ENCODE measurements at regions not wholly inside any gene's neighbourhood (a gene's known extent, or its start where the extent isn't known, plus 50 kb on each side); places are given as distances from the start of the nearest gene placed in this dataset.

DNA sequence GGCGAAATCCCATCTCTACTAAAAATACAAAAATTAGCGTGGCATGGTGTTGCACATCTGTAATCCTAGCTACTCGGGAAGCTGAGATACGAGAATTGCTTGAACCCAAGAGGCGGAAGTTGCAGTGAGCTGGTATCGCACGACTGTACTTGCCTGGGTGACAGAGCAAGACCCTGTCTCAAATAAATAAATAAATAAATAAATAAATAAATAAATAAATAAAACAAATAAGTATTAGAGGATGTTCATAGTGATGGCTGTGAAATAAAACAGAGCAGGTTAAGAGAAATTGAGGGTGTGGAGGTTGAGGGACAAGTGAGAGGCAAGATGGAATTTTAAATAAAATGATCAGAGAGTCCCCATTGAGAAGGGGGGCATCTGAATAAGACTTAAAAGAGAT is 124.7 kb upstream of the DST start:
- no peak for DNase-seq (ENCODE audit: low spot score)

DNA sequence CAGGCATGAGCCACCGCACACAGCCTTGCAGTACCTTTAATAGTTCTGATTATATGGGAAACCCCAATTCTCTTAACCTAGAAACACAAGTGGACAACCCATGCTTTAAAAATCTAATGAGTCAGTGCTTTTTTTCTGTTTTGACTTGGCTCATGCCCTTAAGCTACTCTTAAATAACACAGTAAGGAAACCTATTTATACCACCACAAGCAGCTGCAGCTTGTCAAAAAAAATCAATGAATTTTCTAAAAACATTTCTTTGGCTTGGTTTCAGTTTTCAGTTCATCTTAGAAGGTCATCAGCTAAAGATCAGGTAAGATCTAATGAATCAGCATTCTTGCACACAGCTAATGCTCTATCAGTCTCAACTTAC is 124.1 kb upstream of the DST start:
- DNase-seq (ENCODE audit: low spot score), result no peak

DNA sequence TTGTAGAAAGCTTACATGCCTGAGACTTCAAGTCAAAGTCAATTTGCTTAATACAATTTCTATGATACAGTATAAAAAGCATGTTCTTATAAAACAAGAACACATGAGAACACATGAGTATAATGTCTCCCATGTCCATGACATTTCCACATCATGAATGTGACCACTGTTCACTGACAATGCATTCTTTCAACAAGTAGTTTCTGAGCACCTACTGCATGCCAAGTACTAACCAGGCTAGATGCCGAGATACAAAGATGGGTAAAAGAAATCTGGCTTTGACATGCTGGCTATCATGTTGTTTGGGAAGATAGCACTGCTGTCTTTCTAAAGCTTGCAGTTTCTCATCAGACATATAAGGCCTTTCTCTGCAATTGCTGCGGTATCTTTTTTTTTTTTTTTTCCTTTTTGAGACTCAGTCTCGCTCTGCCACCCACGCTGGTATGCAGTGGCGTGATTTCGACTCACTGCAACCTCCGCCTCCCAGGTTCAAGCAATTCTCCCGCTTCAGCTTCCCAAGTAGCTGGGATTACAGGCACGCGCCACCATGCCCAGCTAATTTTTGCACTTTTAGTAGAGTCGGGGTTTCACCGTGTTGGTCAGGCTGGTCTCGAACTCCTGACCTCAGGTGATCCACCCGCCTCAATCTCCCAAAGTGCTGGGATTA is 123.6 kb upstream of the DST start:
- no peak for DNase-seq (ENCODE audit: low spot score)

DNA sequence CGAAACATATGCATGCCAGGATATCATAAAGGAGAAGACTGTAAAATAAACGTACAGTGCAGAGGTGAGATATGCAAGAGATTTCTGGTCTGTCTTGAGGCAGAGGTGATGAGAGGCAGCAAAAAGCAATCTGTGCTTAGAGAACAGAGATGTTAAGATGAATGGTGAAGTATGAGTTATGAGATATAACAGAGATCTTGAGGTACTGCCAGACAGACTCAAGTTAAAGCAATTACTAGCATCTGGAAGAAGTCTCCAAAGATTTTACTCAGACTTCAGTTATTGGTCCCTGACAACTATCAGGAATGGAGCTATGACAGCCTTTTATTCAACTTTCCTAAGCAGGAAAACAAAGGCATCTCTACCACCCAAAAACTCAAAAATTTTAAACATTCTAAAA is 122.8 kb upstream of the DST start:
- DNase-seq (ENCODE audit: low spot score), result no peak

DNA sequence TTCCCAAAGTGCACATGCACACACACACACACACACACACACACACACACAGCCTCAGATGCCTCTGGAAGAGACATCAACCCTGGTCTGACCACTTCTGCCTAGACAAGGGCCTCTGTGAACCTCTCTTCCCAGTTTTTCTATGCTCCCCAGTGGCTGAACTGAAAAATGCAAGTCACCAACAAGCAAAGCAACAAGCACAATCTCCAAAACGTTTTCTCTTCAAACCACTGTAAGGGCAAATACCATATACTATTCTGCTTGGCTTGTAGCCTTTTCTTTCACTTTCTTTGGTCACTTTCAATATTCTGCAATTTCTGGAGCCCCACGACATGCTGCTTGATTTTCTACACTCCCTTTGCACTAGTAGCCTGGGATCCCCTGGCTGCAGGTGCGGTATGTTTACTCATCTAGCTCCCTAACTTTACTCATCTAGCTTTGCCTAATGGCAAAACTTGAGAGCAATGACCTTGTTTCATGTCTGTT is 121.4 kb upstream of the DST start:
- DNase-seq (ENCODE audit: low spot score), result no peak

DNA sequence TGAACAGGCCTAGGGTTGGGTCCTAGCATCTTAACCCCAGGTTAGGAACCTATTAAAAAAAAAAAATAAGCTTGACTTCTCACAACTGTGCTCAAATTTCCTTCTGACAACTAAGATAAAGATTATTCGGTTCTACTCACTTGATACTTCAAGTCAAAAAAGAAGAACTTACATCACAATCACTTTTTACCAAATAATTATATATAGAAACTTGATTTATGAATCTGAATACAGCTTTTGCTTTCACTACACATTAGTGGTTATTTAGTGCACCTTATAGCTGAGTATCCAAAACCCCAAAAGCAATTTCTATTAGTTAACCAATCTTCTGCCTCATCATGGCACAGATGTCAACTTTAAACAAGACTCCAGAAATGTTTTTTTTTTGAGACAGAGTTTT is 119.0 kb upstream of the DST start:
- no peak for DNase-seq (ENCODE audit: low spot score)

DNA sequence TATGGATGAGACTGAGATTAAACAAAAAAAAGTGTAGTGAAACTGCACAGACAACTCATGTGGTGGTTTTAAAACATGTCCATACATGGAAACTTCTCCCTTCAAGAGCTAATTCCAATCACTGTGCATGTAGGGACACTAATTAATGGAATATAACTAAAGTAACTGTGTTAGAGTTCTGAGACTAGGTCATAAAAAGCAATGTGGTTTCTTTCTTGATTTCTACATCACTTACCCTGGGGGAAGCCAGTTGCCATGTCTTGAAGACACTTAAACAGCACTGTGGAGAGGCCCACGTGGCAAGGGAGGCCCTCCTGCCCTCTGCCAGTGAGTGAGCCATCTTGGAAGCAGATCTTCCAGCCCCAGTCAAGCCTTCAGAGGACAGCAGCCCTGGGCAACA is 118.2 kb upstream of the DST start:
- no peak for DNase-seq (ENCODE audit: low spot score)

DNA sequence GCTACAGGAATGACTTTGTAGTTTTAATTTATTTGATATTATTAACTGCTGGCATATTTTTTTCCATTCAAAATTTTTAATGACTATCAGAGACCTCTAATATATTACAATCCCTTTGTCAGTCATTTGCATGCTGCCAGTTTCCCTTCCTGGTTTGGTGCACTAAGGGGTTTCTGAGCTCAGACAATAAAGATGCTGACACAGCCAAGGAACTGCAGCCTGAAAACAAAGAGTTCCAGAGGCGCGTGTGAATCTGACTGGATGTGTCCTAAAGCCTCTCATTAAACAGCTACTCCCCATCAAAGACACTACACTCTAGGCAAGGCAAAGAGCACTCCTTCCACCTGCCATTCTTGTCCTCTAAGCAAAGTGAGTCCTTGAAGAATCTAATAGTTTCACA is 116.8 kb upstream of the DST start:
- no peak for DNase-seq (ENCODE audit: low spot score)

DNA sequence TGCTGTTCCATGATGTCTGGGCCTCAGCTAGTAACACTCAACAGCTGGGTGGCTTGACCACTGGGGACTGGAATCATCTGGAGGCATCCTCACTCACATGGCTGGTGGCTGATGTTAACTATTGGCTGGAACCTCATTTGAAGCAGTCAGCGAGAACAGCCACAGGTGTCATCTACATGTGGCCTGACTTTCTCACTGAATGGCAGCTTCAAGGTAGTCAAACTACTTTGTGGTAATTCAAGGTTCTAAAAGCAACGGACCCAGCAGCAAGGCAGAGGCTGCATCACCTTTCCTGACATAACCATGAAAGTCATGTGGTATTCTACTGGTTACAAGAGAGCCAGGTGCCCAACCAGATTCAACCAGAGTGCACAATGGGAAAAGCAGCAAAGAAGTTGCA is 115.9 kb upstream of the DST start:
- no peak for DNase-seq (ENCODE audit: low spot score)

DNA sequence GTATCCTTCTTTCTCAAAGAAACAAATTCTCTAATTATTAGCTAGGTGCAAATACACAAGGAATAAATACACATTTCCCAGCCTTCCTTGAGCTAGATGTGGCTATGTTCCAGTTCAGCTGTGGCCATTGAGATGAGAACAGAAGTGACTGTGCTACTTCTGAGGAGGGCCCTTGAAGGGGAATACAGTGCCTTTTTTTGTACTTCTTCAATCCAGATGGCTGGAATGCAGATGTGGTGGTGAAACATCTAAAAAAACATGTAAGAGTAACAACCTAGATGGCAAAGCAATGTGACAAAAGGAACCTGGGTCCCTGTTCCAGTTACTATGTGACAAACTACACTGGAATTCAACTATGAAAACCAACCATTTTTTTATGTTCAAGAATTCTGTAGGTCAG is 115.4 kb upstream of the DST start:
- DNase-seq (ENCODE audit: low spot score), result no peak

DNA sequence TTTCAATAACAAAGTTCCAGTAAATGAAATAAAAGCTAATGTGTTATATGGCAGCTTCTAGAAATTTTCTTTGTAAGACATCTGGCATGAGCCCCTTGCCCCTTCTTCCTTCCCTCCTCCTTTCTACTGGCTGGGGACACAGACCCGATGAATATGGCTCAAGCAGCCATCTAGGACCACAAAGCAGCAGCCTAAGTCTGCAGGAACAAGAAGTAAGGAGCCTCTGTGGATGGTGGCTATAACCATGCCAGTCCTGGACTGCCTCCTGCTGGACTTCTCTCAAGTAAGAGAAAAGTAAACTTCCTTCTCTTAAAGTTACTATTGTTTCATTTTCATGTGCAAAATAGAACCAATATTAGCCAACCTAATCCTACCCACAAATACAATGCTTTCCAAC is 114.9 kb upstream of the DST start:
- no peak for DNase-seq (ENCODE audit: low spot score)

DNA sequence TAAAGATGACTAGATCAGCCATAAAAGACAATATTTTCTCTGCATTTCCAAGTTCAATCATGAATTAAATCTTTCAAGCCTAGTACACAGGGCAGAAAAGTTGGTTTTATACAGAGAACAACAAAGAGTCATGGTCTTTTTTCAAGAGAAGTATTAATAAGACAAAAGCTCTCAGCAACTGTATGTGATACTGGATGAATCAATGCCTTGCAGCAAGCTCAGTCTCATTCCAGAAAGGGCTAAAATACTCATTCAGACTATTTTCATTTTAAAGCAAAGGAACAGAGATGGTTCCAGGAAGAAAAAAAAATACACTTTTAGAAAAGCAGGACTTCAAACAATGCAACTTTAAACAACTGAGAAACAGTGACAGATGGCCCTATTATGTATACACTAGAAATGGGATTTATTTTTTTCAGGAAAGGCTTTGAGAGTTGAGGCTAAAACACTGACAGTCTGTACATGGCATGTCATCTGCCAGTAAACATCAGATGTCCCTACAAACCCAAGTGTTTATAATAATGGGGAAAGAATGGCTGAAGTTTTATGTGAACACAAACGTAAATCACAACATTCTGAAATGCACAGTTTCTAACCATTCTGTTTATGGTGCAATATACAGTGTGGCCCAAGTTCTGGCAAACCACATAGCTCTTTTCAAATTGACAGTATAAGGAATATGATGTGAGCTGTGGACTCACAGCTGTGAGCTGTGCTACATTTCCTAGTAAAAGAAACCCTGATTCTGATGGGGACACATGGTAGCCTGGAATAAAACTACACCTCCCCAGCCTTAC is 114.3 kb upstream of the DST start:
- DNase-seq (ENCODE audit: low spot score), result no peak

DNA sequence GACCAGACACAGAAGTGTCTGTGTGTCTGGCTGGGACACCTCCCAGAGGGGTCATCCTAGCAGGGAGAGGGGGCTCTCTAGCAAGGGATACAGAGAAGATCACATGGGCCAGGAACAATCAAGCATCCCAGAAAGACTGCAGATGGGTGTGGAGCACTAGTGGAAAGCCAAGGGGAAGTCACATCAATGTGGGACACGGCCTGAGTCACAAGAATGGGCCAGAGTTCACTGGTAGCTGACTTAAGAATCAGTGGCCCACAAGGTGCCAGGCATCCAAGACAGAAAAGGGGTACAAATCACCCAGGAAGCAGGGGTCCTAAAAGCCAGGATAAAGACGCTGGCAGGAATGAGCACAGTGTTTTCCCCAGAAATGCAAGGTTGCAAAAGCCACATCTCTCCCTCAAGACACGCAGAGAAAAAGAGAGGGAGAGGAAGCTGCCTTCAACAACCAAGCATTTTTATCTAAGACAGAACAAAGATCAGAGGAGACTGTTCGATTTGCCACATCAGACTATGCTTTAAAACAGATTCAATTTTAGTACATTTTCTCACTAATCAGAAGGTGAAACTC is 113.6 kb upstream of the DST start:
- DNase-seq (ENCODE audit: low spot score), result no peak

DNA sequence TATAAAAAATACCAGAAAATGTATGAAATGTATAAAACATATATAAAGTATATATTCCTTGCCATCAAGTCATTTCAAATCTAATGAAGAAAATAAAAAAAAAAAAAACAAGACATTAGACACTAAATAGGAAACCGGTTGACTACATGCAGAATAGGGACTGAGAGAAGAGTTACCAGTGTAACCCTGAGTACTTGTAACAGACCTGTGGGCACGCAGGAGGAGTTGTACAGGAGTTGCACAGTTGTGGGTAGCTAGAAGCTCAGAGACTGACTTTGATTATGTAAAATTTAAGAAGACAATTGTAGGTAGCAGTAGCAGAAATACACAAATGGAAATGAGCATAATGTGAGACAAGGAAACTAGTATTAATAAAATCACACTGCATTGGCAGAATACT is 112.4 kb upstream of the DST start:
- DNase-seq (ENCODE audit: low spot score), result no peak

DNA sequence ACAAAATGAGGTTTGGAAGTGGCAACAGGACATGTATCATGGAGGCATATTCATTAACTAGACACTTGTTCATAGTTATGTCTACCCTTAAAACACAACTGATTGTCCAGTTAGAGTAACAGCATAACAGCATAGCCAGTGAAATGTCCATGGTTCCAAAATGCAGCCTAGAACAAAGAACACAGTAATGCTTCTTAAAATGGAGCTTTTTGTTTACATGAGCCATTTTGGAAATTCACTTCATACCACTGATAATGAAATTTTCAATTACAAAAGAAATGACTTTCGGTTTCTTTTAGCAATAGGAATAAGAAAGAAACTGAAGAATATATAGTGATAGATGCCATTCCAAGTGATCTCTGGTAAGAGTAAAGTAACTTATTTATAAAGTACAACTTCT is 111.1 kb upstream of the DST start:
- DNase-seq (ENCODE audit: low spot score), result no peak

DNA sequence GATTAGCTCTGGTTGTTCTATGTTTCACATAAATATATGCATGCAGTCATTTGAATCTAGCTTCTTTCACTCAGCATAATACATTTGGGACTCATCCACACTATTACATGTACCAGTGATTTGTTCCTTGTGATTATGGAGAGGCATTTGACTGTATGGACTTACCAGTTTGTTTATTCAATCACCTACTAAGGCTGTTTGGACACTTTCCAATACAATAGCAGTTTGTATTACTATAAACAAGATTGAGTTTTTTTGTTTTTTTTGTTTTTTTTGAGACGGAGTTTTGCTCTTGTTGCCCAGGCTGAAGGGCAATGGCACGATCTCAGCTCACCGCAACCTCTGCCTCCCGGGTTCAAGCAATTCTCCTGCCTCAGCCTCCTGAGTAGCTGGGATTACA is 109.8 kb upstream of the DST start:
- no peak for DNase-seq (ENCODE audit: low spot score)

DNA sequence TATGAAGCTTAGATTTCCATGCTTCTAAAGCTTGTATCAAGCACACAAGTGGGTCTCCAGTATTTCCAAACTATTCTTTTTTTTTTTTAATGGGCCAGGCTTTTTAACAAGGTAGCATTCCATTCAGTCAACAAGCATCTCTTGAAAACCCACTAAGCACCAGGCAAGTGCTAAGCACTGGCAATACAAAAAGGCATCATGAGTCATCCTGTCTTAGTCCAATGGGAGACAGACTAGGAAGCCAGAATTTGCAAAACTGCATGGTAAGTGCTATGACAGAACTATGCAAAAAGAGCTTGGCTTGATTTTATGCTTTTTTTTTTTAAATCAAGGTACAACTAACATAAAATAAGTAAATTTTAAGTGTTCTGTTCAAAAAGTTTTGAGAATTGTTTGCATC is 109.3 kb upstream of the DST start:
- DNase-seq (ENCODE audit: low spot score), result no peak

DNA sequence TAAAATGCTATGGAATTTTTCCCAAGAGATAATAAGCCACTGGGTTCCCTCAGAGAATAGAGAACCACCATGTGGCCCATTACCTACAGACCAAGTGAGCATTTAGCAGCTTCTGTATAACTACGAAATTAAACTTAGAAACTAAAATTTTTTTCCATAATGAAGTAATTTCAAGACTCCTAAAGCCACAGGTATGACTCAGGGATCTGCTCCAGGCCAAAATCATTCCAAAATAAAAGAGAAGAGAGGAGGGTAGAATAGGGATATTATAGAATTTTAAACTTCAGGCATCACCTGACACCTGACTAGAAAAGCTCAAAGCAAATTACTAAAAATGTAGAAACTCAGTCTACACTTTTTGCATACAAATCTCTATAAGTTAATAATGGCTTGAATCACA is 108.9 kb upstream of the DST start:
- DNase-seq (ENCODE audit: low spot score), result no peak

DNA sequence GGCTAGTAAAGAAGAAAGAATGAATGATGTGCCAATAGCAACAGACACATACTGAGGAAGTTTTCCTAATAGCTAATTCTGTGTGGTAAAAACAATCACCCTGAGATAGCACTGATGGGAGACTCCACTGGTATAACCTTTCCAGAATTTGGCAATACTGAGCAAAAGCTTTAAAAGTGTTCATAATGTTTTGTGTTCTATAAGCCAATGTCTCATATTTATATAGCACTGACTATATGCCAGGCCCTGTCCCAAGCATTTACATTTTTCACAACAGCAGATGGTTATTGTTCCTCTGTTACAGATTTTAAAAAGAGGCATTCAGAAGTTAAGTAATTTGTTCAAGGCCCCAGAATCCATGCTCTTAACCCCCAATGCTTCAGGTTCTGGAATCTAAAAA is 108.0 kb upstream of the DST start:
- DNase-seq (ENCODE audit: low spot score), result no peak

DNA sequence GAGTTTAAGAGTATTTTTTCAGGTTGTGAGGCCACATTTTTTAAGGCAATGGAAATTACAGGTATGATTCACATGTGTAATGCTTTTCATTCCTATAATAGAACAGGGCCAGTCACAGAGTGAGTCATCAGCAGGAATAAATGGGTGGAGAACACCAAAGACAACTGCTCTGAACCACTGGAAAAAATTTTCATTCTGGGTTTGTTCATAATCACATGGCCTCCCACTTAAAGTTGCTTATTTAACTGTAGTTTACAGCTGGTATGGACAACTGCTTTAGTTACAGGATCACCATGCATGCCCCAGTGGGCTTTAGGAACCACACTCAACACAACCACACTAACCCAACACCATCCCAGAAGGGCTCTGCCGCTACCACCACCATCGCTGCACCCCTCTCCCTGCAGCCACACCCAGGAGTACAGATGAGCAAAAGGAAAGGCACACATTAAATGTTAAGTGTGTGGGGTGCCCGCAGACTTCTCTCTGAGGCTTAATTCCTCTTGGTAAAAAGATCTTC is 107.0 kb upstream of the DST start:
- DNase-seq (ENCODE audit: low spot score), result no peak

DNA sequence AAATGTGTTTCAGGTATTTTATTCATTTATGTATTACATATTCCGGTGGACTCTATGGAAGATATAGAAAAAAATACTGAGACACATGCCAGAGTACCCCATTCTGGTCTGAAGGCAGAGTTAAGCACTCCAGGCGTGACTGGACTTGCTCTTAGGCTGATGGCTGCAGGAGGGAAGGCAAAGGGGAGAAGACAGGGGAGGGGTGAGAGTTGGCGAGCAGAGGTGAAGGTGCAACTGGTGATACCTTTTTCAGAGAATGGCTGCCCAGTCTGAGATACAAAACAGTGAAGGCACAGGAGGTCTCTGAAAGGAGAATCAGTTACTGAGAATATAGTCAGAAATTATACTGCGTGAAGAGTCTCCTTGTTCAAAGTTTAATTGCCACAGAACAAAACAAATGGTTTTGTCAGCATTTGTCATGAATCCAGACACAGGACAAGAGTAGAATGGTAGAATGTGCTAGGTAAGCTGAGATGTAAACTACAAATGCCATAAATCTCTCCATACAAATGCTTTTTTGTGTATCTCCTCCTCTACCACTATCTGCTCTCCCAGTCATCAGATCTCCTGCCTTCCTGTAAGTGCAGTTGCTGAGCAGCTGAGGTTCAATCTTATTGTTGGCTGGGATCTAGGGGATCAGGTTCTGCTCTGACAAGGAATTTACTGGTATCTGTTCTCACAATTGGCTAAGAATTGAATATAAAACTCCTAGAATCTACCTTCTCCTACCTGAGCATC is 104.2 kb upstream of the DST start:
- DNase-seq (ENCODE audit: low spot score), result no peak

DNA sequence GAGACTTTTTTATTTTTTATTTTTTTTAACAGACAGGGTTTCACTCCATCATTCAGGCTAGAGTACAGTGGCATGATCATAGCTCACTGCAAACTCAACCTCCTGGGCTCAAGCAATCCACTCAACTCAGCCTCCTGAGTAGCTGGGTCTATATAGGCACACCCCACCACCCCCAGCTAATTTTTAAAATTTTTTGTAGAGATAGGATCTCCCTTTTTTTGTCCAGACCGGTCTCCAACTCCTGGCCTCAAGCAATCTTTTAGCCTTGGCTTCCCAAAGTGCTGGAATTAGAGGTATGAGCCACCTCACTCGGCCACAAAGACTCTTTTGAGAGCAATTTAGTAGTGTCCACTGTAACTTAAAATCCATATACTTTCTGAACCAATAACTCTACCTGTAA is 103.3 kb upstream of the DST start:
- no peak for DNase-seq (ENCODE audit: low spot score)

DNA sequence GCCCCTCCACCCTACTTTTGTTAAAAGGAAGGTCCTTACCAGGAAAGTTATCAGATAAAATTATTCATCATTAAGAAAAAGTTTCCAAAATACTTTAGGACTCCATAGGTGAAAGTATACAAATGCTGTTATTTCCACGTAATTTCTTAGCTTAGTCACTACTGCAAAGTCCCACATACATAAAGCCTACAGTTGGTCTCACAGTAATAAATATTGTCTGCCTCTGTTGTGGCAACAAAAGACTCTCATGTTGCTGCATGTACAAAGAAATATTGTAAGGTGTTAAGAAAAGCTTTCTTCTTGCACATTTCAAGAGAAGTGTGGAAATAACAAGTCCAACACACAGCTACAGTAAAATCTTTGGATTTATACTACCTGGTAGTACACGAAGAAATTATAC is 102.4 kb upstream of the DST start:
- DNase-seq (ENCODE audit: low spot score), result no peak

Data from hematopoietic multipotent progenitor cell treated with erythropoietin and hydrocortisone succinate and interleukin-3 and kit ligand, for 17 days (in vitro differentiated cells).